A549 (cell line): ENCODE measurements at regions not wholly inside any gene's neighbourhood (a gene's known extent, or its start where the extent isn't known, plus 50 kb on each side); places are given as distances from the start of the nearest gene placed in this dataset.

Experiments
- BCL3 ChIP-seq: fragments of >200 bp; sonication (Bioruptor Twin); formaldehyde crosslinking; IDR thresholded peaks from 3 replicates; pipeline ENCODE4 v1.6.1; 2016
- CHD4 ChIP-seq: fragments of 200-600 bp; sonication (generic); IDR thresholded peaks from 2 replicates; pipeline ENCODE4 v1.6.1; 2016; ENCODE audit warnings: antibody characterized with exemption, mild to moderate bottlenecking, borderline replicate concordance
- CTCF ChIP-seq: fragments of >200 bp; sonication (Bioruptor Twin); formaldehyde crosslinking; IDR thresholded peaks from 3 replicates; pipeline ENCODE4 v1.5.1; 2016
- EP300 ChIP-seq, 2 experiments: fragments of >200 bp; sonication (Bioruptor Twin); formaldehyde crosslinking; IDR thresholded peaks; 2 replicates in 1 of 2; 3 replicates in 1 of 2; pipeline ENCODE4 v1.6.1; 2016 to 2017
- FOSB ChIP-seq: fragments of 250-450 bp; sonication (Bioruptor Pico); IDR thresholded peaks from 2 replicates; pipeline ENCODE4 v1.5.0; 2020; ENCODE audit warnings: mild to moderate bottlenecking, moderate library complexity
- FOSL2 ChIP-seq, 2 experiments: fragments of 450-650 bp in 1 of 2; fragments of >200 bp in 1 of 2; sonication (Bioruptor Twin) in 1 of 2; formaldehyde crosslinking; IDR thresholded peaks; 2 replicates each; pipeline versions ENCODE4 v1.5.0 to v1.6.1; 2016 to 2020; ENCODE audit warnings: mild to moderate bottlenecking in 1 of 2, moderate library complexity in 1 of 2
- MAZ ChIP-seq: fragments of 150-350 bp; IDR thresholded peaks from 2 replicates; pipeline ENCODE4 v1.6.1; 2014; ENCODE audit warnings: antibody characterized with exemption, low read depth, low read length, borderline replicate concordance
- POLR2A ChIP-seq: IDR thresholded peaks from 2 replicates; pipeline ENCODE4 v1.6.1; 2012; ENCODE audit warnings: mild to moderate bottlenecking, low read length
- RCOR1 ChIP-seq: fragments of 150-350 bp; IDR thresholded peaks from 2 replicates; pipeline ENCODE4 v1.6.1; 2014; ENCODE audit warnings: antibody characterized with exemption, low read length, low read depth
- REST ChIP-seq: fragments of 200-600 bp; sonication (generic); IDR thresholded peaks from 2 replicates; pipeline ENCODE4 v1.6.1; 2016; ENCODE audit warnings: antibody characterized with exemption, mild to moderate bottlenecking, moderate library complexity
- ZFP36 ChIP-seq: fragments of 450-650 bp; IDR thresholded peaks from 2 replicates; pipeline ENCODE4 v1.6.1; 2014; ENCODE audit warnings: borderline replicate concordance; ENCODE audit not compliant: partially characterized antibody
- TF ChIP-seq, protein P1 (sequence below): IDR thresholded peaks from 2 replicates; pipeline ENCODE4 v1.6.1; 2012

- no peak for TF ChIP-seq ZFP36
- TF ChIP-seq POLR2A, result no peak
- TF ChIP-seq, protein P1, sequence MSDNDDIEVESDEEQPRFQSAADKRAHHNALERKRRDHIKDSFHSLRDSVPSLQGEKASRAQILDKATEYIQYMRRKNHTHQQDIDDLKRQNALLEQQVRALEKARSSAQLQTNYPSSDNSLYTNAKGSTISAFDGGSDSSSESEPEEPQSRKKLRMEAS, result no peak
- TF ChIP-seq RCOR1, result no peak
- TF ChIP-seq CTCF, result no peak
- no peak for TF ChIP-seq FOSL2 (IDR thresholded peaks at IDR 0.05)
- TF ChIP-seq FOSL2 (CRISPR knock-in tag; IDR thresholded peaks at IDR 0.05), result no peak
- no peak for TF ChIP-seq MAZ
- TF ChIP-seq EP300 (IDR thresholded peaks at IDR 0.05), result no peak
- no peak for TF ChIP-seq FOSB (CRISPR knock-in tag)
- TF ChIP-seq CHD4, result no peak
- TF ChIP-seq BCL3, result no peak
- no peak for TF ChIP-seq REST
These were observed 263.5 kb downstream of the EPHA4 start for GRCh38 chr2:221308507-221309066.
